Kidney (tissue), 13 donors: ENCODE measurements at regions not wholly inside any gene's neighbourhood (a gene's known extent, or its start where the extent isn't known, plus 50 kb on each side); places are given as distances from the start of the nearest gene placed in this dataset.

Experiments
- DNase-seq, 5 donors: peaks; one replicate each; pipeline ENCODE4 v3.0.0-alpha.2; 2013 to 2020
- FAIRE-seq: peaks from 2 replicates; lab custom pipeline; 2012; peaks lifted over from hg19 to GRCh38; lab: Jason Lieb, UNC
- H3K27ac ChIP-seq, 2 donors: one replicate each; pipeline ENCODE4 v1.7.0; 2013; ENCODE audit warnings: low read depth in 2 of 2, low read length in 2 of 2, inconsistent platforms in 1 of 2
- H3K27me3 ChIP-seq: one replicate; pipeline ENCODE4 v1.7.1; 2013; ENCODE audit warnings: low read length, inconsistent platforms; ENCODE audit not compliant: control insufficient read depth, insufficient read depth
- H3K36me3 ChIP-seq, 3 donors: one replicate each; pipeline versions ENCODE4 v1.7.0 to v1.7.1; 2013; ENCODE audit warnings: low read length in 3 of 3, control low read depth in 1 of 3, inconsistent platforms in 1 of 3; ENCODE audit not compliant: insufficient read depth in 3 of 3, control insufficient read depth in 2 of 3
- H3K4me1 ChIP-seq, 3 donors: one replicate each; pipeline versions ENCODE4 v1.7.0 to v1.7.1; 2013; ENCODE audit warnings: low read length in 3 of 3, inconsistent platforms in 1 of 3, low read depth in 1 of 3; ENCODE audit not compliant: control insufficient read depth in 2 of 3, insufficient read depth in 2 of 3
- H3K4me3 ChIP-seq, 3 donors: one replicate each; pipeline versions ENCODE4 v1.7.0 to v1.8.1; 2013; ENCODE audit warnings: low read length in 3 of 3, control low read depth in 1 of 3, inconsistent platforms in 1 of 3
- H3K9ac ChIP-seq, 3 donors: one replicate each; pipeline versions ENCODE4 v1.7.0 to v1.7.1; 2013; ENCODE audit warnings: low read length in 3 of 3, control low read depth in 1 of 3, inconsistent platforms in 1 of 3
- H3K9me3 ChIP-seq, 3 donors: one replicate each; pipeline versions ENCODE4 v1.7.0 to v1.7.1; 2013; ENCODE audit warnings: low read length in 3 of 3, control low read depth in 1 of 3, inconsistent platforms in 1 of 3; ENCODE audit not compliant: control insufficient read depth in 2 of 3, insufficient read depth in 1 of 3
- intact Hi-C: fragments of 100-400 bp; cut with DNase I; formaldehyde crosslinking; loops from one replicate; pipeline ENCODE4 v1.11.1; 2022
- TF ChIP-seq, protein P1 (sequence below): IDR thresholded peaks from 3 replicates; pipeline ENCODE4 v1.5.1; 2012; ENCODE audit warnings: mild to moderate bottlenecking, moderate library complexity, borderline replicate concordance; ENCODE audit not compliant: insufficient read depth; ENCODE audit errors: extremely low read depth
- donor health status: control.
- donor health status: control.
- donor health status: control.
- donor health status: control.
- donor health status: control.
- donor health status: DM: yes; HTN: yes; CAD: no.
- donor health status: Normal renal cell carcinoma (clear cell type).

GRCh38 chr5:133782736-133783135 is 170.4 kb upstream of the FSTL4 start:
- no peaks in the 10 kb centered on the region for H3K27me3 ChIP-seq
- no peak for FAIRE-seq
- H3K9ac ChIP-seq = no peak overlapping the region
- H3K4me3 ChIP-seq = no peak overlapping the region
- TF ChIP-seq, protein P1, sequence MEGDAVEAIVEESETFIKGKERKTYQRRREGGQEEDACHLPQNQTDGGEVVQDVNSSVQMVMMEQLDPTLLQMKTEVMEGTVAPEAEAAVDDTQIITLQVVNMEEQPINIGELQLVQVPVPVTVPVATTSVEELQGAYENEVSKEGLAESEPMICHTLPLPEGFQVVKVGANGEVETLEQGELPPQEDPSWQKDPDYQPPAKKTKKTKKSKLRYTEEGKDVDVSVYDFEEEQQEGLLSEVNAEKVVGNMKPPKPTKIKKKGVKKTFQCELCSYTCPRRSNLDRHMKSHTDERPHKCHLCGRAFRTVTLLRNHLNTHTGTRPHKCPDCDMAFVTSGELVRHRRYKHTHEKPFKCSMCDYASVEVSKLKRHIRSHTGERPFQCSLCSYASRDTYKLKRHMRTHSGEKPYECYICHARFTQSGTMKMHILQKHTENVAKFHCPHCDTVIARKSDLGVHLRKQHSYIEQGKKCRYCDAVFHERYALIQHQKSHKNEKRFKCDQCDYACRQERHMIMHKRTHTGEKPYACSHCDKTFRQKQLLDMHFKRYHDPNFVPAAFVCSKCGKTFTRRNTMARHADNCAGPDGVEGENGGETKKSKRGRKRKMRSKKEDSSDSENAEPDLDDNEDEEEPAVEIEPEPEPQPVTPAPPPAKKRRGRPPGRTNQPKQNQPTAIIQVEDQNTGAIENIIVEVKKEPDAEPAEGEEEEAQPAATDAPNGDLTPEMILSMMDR = no peak
- peak in 1 of 5 donors; percentile 2 for DNase-seq
- H3K27ac ChIP-seq = no peak overlapping the region
- H3K36me3 ChIP-seq = no peaks in the 10 kb centered on the region
- no peaks in the 10 kb centered on the region for H3K4me1 ChIP-seq
- no peaks in the 10 kb centered on the region for H3K9me3 ChIP-seq
- intact Hi-C loops = no loop called here

DNA sequence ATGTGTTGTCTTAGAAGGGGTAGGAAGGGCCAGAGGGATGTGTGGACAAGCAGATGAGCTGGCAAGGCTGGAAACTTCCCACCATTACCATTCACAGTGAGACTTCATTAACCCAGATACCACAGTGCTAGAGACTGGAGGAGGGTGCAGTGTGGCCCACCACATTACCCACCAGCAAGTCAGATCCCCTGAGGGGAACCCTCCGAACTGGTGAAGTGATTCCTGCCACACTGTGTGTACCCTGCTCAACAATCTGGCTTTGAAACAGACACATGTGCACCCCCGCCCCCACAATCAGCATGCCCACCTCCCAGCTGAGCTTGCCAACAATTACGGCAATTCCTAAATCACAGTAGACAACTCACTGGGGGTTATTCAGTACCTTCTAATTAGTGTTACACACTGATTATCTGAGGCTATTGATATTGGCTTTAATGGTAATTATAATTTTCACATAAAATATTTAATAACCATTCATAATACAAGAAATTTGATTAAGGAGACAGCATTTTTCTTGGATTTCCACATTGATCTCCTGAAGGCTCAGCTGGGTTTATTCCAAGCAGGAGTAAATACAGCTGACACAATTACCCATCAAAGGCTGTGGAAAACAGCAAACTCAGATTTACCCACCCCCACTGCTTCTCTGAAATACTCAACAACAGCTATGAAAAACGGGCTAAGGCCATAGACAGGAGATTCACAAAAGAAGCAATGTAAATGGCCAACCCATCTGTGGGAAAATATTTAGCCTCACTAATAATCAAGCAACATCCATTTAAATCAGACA is 169.3 kb upstream of the FSTL4 start:
- FAIRE-seq = no peak

GRCh38 chr5:133780619-133781280 is 168.4 kb upstream of the FSTL4 start:
- no peak overlapping the region for H3K27ac ChIP-seq
- intact Hi-C loops = no loop called here
- DNase-seq (peak in 1 of 5 donors; percentile 5), FAIRE-seq (no peak)
- no peak overlapping the region for H3K9ac ChIP-seq
- no peaks in the 10 kb centered on the region for H3K9me3 ChIP-seq
- TF ChIP-seq, protein P1 = no peak
- no peak overlapping the region for H3K4me3 ChIP-seq
- no peaks in the 10 kb centered on the region for H3K36me3 ChIP-seq
- H3K4me1 ChIP-seq = no peaks in the 10 kb centered on the region
- H3K27me3 ChIP-seq = no peaks in the 10 kb centered on the region

More for the DNA sequence above, 169.3 kb upstream of the FSTL4 start:
- Histone ChIP-seq H3K4me3 (no peak overlapping the region), H3K27ac (no peak overlapping the region), H3K9ac (no peak overlapping the region), H3K9me3 (no peaks in the 10 kb centered on the region), H3K27me3 (no peaks in the 10 kb centered on the region), H3K4me1 (no peaks in the 10 kb centered on the region), H3K36me3 (no peaks in the 10 kb centered on the region)
- TF ChIP-seq, protein P1 = no peak
- intact Hi-C loops = no loop called here
- DNase-seq = peak in 1 of 5 donors; percentile 15
